ENCODE measurements at regions not wholly inside any gene's neighbourhood (a gene's known extent, or its start where the extent isn't known, plus 50 kb on each side); places are given as distances from the start of the nearest gene placed in this dataset.
"Not testable (repeated sequence)": the region's sequence is repeated elsewhere in the genome, so short reads cannot be mapped to it uniquely, and the experiment has no call there.

DNA sequence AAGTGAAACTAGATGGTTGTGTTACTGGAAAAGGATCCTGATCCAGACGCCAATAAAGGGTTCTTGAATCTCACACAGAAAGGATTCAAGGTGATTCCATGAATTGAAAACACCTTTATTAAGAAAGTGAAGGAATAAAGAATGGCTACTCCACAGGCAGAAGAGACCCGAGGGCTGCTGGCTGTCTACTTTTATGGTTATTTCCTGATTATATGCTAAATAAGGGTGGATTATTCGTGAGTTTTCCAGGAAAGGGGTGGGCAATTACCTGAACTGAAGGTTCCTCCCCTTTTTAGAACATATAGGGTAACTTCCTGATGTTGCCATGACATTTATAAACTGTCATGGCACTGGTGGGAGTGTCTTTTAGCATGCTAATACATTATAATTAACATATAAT lies 50.9 kb upstream of the WARS2 start:
- no peak for ATAC-seq (replicated peaks in 1 of 2)
- Mint-ChIP-seq H3K4me3 (no peak overlapping the region), H3K36me3 (ENCODE audit: insufficient read depth in 2 of 2) (peaks cover 12 to 22% of the 10 kb centered on the region in 2 donors), H3K4me1 (ENCODE audit: low read depth) (no peaks in the 10 kb centered on the region), H3K27ac (no peak overlapping the region), H3K9me3 (peaks cover 2 to 3% of the 10 kb centered on the region in 2 donors), H3K27me3 (ENCODE audit: low read depth) (no peaks in the 10 kb centered on the region)
- no peak for DNase-seq

DNA sequence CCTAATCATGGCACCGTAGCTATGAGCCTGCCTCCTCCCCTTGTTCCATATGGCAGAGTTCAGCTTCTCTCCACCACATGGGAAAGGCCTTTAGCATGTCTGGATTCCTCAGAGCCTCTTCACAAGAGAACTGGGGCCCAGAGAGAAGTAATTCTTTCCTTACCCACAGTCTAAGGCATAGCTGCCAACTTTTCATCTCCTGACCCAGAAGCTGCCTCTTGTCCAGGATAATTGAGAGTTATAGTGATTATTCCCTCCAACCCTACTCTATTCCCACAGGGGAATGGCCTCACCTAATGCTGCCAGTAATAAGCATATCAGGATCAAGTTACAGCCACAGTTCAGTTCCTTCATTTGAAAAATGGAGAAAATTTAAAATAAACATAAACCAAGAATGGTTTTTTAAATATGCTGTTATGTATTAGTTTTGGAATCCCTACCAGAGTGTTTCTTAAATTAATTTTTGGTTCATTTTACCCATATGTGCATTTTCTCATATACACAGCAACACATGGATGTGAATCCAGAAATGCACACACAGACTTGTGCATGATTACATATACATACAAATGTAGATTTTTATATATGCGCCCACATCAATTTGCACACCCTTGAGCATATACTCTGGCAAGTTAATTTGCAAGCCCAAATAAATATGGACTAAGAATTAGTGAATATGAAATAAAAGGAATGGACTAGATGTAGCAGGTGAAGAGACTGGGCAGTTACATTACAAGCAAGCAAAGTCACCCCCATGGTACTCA lies 63.9 kb upstream of the WARS2 start:
- Mint-ChIP-seq H3K9me3 (peaks cover 2 to 5% of the 10 kb centered on the region in 2 donors), H3K4me1 (ENCODE audit: low read depth) (no peaks in the 10 kb centered on the region), H3K36me3 (ENCODE audit: insufficient read depth in 2 of 2) (peaks cover 4 to 5% of the 10 kb centered on the region in 2 donors), H3K4me3 (no peak overlapping the region), H3K27ac (no peak overlapping the region), H3K27me3 (ENCODE audit: low read depth) (no peaks in the 10 kb centered on the region)
- ATAC-seq (replicated peaks in 1 of 2) = no peak
- no peak for DNase-seq

- H3K27ac Mint-ChIP-seq = no peak overlapping the region
- H3K36me3 Mint-ChIP-seq (ENCODE audit: insufficient read depth in 2 of 2) = peaks cover 4 to 5% of the 10 kb centered on the region in 2 donors
- ATAC-seq (replicated peaks in 1 of 2) = no peak
- no peaks in the 10 kb centered on the region for H3K4me1 Mint-ChIP-seq (ENCODE audit: low read depth)
- H3K27me3 Mint-ChIP-seq (ENCODE audit: low read depth) = no peaks in the 10 kb centered on the region
- no peak for DNase-seq
- no peak overlapping the region for H3K4me3 Mint-ChIP-seq
- peaks cover 2 to 5% of the 10 kb centered on the region in 2 donors for H3K9me3 Mint-ChIP-seq
Measured at GRCh38 chr1:119204961-119205357, 64.5 kb upstream of the WARS2 start.

GRCh38 chr1:119209061-119209460 lies 68.6 kb upstream of the WARS2 start:
- Mint-ChIP-seq H3K27me3 (ENCODE audit: low read depth) (no peaks in the 10 kb centered on the region), H3K9me3 (peaks cover 2 to 6% of the 10 kb centered on the region in 2 donors), H3K4me1 (ENCODE audit: low read depth) (no peaks in the 10 kb centered on the region), H3K27ac (no peak overlapping the region), H3K4me3 (no peak overlapping the region), H3K36me3 (ENCODE audit: insufficient read depth in 2 of 2) (peaks cover 4 to 7% of the 10 kb centered on the region in 2 donors)
- ATAC-seq (replicated peaks in 1 of 2) = no peak
- no peak for DNase-seq

DNA sequence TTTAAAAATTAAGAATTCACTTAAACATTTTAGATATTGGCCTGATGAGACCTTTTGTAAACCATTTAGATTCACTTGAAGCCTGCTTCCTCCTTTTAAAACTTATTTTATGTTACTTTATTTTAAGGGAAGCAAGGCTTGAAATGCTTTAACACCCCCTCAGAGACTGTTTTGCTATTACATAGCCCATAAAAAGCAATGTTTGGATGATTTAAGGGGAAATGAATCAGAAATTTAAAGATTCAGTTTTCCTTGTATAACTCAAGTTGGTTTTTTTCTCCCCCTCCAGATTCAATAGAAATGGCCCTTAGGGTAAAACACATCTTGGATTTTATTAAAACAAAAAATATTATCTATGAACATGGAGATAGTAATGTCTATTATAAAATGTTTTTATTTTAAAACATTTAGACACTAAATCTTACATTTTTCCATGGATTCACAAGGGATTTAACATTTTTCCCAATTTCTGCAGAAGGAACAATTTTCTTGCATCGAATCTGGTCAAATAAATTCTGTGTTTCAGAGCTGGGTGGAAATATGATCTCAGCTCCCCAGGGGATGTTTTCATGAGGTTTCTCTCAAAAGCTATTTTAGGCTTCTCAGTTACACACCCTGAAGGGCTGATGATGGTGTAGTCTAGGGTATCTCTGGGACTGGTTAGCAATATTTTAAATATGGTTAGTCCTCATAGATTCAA lies 69.3 kb upstream of the WARS2 start:
- no peaks in the 10 kb centered on the region for H3K27me3 Mint-ChIP-seq (ENCODE audit: low read depth)
- H3K4me1 Mint-ChIP-seq (ENCODE audit: low read depth) = no peaks in the 10 kb centered on the region
- ATAC-seq (replicated peaks in 1 of 2) (no peak), DNase-seq (no peak)
- H3K9me3 Mint-ChIP-seq = peaks cover 2 to 6% of the 10 kb centered on the region in 2 donors
- no peak overlapping the region for H3K27ac Mint-ChIP-seq
- peaks cover 4 to 7% of the 10 kb centered on the region in 2 donors for H3K36me3 Mint-ChIP-seq (ENCODE audit: insufficient read depth in 2 of 2)
- H3K4me3 Mint-ChIP-seq = no peak overlapping the region

- DNase-seq (no peak), ATAC-seq (replicated peaks in 1 of 2) (no peak)
- no peaks in the 10 kb centered on the region for H3K27me3 Mint-ChIP-seq (ENCODE audit: low read depth)
- peaks cover 2 to 6% of the 10 kb centered on the region in 2 donors for H3K9me3 Mint-ChIP-seq
- peaks cover 4 to 7% of the 10 kb centered on the region in 2 donors for H3K36me3 Mint-ChIP-seq (ENCODE audit: insufficient read depth in 2 of 2)
- no peak overlapping the region for H3K27ac Mint-ChIP-seq
- H3K4me1 Mint-ChIP-seq (ENCODE audit: low read depth) = no peaks in the 10 kb centered on the region
- no peak overlapping the region for H3K4me3 Mint-ChIP-seq
Measured at GRCh38 chr1:119210296-119210649, 69.8 kb upstream of the WARS2 start.

DNA sequence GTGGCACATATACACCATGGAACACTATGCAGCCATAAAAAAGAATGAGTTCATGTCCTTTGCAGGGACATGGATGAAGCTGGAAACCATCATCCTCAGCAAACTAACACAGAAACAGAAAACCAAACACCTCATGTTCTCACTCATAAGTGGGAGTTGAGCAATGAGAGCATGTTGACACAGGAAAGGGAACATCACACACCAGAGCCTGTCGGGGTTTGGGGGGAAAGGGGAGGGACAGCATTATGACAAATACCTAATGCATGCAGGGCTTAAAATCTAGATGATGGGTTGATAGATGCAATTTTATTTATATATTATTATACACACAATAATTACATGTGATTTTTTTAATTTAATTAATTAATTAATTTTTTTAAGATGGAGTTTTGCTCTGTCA lies 72.8 kb upstream of the WARS2 start:
- H3K4me3 Mint-ChIP-seq; H3K27ac Mint-ChIP-seq; DNase-seq; H3K4me1 Mint-ChIP-seq (ENCODE audit: low read depth); H3K9me3 Mint-ChIP-seq; H3K27me3 Mint-ChIP-seq (ENCODE audit: low read depth); H3K36me3 Mint-ChIP-seq (ENCODE audit: insufficient read depth in 2 of 2); ATAC-seq (replicated peaks in 1 of 2): not testable (repeated sequence)

DNA sequence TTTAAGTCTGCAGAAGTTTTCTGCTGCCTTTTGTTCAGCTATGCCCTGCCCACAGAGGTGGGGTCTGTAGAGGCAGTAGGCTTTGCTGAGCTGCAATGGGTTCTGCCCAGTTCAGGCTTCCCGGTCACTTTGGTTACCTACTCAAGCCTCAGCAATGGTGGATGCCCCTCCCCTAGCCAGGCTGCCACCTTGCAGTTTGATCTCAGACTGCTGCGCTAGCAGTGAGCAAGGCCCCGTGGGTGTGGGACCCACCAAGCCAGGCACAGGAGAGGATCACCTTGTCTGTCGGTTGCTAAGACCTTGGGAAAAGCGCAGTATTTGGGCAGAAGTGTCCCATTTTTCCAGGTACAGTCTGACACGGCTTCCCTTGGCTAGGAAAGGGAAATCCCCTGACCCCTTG lies 74.5 kb upstream of the WARS2 start:
- not testable (repeated sequence) for H3K9me3 Mint-ChIP-seq; H3K4me3 Mint-ChIP-seq; H3K27ac Mint-ChIP-seq; H3K4me1 Mint-ChIP-seq (ENCODE audit: low read depth); H3K36me3 Mint-ChIP-seq (ENCODE audit: insufficient read depth in 2 of 2); DNase-seq; H3K27me3 Mint-ChIP-seq (ENCODE audit: low read depth); ATAC-seq (replicated peaks in 1 of 2)

DNA sequence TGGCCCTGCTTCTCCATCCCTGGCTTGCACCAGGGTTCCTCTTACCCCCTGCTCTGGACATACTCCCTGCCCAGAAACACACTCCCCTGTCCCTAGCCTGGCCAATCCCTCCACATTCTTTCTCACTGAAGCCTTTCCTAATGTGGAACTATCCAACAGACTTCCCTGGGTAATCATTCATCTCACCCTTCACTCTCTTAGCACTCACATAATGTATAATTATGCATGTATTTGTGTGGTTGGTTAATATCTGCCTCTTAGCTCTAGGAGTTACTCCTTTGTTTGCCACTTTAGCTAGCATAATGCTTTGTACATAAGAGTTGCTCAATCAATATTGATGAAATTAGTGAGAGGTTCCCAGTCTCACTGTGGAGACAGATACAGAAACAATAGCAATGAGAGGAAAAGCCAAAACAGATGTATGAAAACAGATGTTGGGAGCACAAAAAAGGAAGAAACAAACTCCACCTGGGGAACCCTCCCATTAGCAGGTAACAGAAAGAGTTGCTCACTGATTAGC lies 76.9 kb upstream of the WARS2 start:
- no peaks in the 10 kb centered on the region for H3K27me3 Mint-ChIP-seq (ENCODE audit: low read depth)
- DNase-seq (no peak), ATAC-seq (replicated peaks in 1 of 2) (no peak)
- H3K9me3 Mint-ChIP-seq = peaks cover 0 to 3% of the 10 kb centered on the region in 2 donors
- no peaks in the 10 kb centered on the region for H3K4me1 Mint-ChIP-seq (ENCODE audit: low read depth)
- H3K27ac Mint-ChIP-seq = no peak overlapping the region
- H3K4me3 Mint-ChIP-seq = no peak overlapping the region
- no peaks in the 10 kb centered on the region for H3K36me3 Mint-ChIP-seq (ENCODE audit: insufficient read depth in 2 of 2)

GRCh38 chr1:119219711-119220110 lies 79.3 kb upstream of the WARS2 start:
- no peaks in the 10 kb centered on the region for H3K27me3 Mint-ChIP-seq (ENCODE audit: low read depth)
- no peaks in the 10 kb centered on the region for H3K9me3 Mint-ChIP-seq
- no peaks in the 10 kb centered on the region for H3K36me3 Mint-ChIP-seq (ENCODE audit: insufficient read depth in 2 of 2)
- no peak overlapping the region for H3K4me3 Mint-ChIP-seq
- H3K27ac Mint-ChIP-seq = no peak overlapping the region
- DNase-seq = no peak
- H3K4me1 Mint-ChIP-seq (ENCODE audit: low read depth) = no peaks in the 10 kb centered on the region
- ATAC-seq (replicated peaks in 1 of 2) = no peak

DNA sequence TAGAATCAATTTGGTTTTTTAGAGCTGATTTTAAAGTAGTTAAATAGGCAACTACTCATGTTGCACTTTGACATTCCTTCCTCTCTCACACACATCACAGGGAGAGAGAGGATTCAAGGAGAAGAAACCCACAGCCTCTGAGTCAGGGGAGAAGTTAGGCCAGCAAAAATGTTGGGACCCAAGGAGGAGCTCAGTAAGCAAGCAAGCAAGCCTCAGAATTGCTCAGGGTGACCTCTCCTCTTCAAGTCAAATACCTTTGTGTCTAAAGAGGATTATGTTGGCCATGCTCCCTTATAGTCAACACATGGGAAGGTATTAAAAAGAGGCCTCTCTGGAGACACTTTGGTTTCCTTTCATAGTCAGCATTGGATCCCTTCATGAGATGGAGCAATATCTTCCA lies 80.5 kb upstream of the WARS2 start:
- no peak overlapping the region for H3K4me3 Mint-ChIP-seq
- ATAC-seq (replicated peaks in 1 of 2) (no peak), DNase-seq (no peak)
- H3K27me3 Mint-ChIP-seq (ENCODE audit: low read depth) = no peaks in the 10 kb centered on the region
- H3K9me3 Mint-ChIP-seq = no peaks in the 10 kb centered on the region
- H3K27ac Mint-ChIP-seq = no peak overlapping the region
- no peaks in the 10 kb centered on the region for H3K4me1 Mint-ChIP-seq (ENCODE audit: low read depth)
- no peaks in the 10 kb centered on the region for H3K36me3 Mint-ChIP-seq (ENCODE audit: insufficient read depth in 2 of 2)

GRCh38 chr1:119222271-119222670 lies 81.8 kb upstream of the WARS2 start:
- DNase-seq = no peak
- H3K36me3 Mint-ChIP-seq (ENCODE audit: insufficient read depth in 2 of 2) = no peaks in the 10 kb centered on the region
- H3K27ac Mint-ChIP-seq = no peak overlapping the region
- H3K4me3 Mint-ChIP-seq = no peak overlapping the region
- ATAC-seq (replicated peaks in 1 of 2) = no peak
- H3K4me1 Mint-ChIP-seq (ENCODE audit: low read depth) = peaks cover 2% of the 10 kb centered on the region
- no peaks in the 10 kb centered on the region for H3K27me3 Mint-ChIP-seq (ENCODE audit: low read depth)
- H3K9me3 Mint-ChIP-seq = no peaks in the 10 kb centered on the region

DNA sequence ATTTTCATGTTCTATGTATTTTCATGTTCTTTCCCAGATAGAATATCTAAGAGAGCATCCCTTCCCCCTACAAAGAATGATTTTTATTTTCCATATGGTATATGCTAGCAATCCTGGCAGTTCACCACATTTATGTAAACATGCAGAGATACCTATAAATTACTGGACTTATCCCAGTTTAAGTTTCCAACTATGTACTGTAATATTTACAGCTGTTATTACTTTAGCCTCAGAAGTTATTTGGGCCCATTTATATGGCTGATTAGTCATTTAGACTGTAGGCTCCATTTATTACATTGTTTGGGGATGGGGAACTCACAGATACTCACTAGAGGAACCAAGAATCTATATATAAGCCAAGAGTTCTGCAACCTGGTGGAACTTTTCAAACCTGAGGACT lies 84.8 kb upstream of the WARS2 start:
- H3K4me3 Mint-ChIP-seq = no peak overlapping the region
- H3K9me3 Mint-ChIP-seq = no peaks in the 10 kb centered on the region
- ATAC-seq (replicated peaks in 1 of 2) (no peak), DNase-seq (no peak)
- no peaks in the 10 kb centered on the region for H3K36me3 Mint-ChIP-seq (ENCODE audit: insufficient read depth in 2 of 2)
- H3K27me3 Mint-ChIP-seq (ENCODE audit: low read depth) = no peaks in the 10 kb centered on the region
- peaks cover 9% of the 10 kb centered on the region for H3K4me1 Mint-ChIP-seq (ENCODE audit: low read depth)
- H3K27ac Mint-ChIP-seq = no peak overlapping the region
